ENCODE measurements at regions not wholly inside any gene's neighbourhood (a gene's known extent, or its start where the extent isn't known, plus 50 kb on each side); places are given as distances from the start of the nearest gene placed in this dataset.
A peak's percentile ranks its signal among the peaks of the same experiment; 100 is the strongest.
"Not testable (repeated sequence)": the region's sequence is repeated elsewhere in the genome, so short reads cannot be mapped to it uniquely, and the experiment has no call there.

- no peak overlapping the region for H3K27ac ChIP-seq
Measured at GRCh38 chr14:71563492-71564153, 368.6 kb upstream of the RGS6 start.

GRCh38 chr14:71566276-71566675, 366.0 kb upstream of the RGS6 start:
- ATAC-seq, result no peak
- 0 to 24% methylated on average over 1 to 4 of the region's 4 CpGs for WGBS, 2 donors (ENCODE audit: low coverage in 1 of 2)

More at GRCh38 chr14:71563492-71564153, 368.6 kb upstream of the RGS6 start:
- WGBS, 2 donors (ENCODE audit: low coverage in 1 of 2), result 75 to 89% methylated on average over 2 to 3 of the region's 3 CpGs
- ATAC-seq, result no peak
- Histone ChIP-seq H3K9me3 (no peaks in the 10 kb centered on the region), H3K4me1 (peaks cover 0 to 7% (median 0%) of the 10 kb centered on the region in 3 donors), H3K36me3 (no peaks in the 10 kb centered on the region), H3K4me3 (no peak overlapping the region), H3K27me3 (no peaks in the 10 kb centered on the region)
- no peak for TF ChIP-seq POLR2A (IDR thresholded peaks at IDR 0.05)
- no peak for TF ChIP-seq POLR2AphosphoS5 (IDR thresholded peaks at IDR 0.05)
- no peak for TF ChIP-seq EP300 (IDR thresholded peaks at IDR 0.05)
- no peak for TF ChIP-seq CTCF (IDR thresholded peaks at IDR 0.05)

GRCh38 chr14:71567499-71568133, 364.6 kb upstream of the RGS6 start:
- not testable (repeated sequence) for H3K27ac ChIP-seq, ATAC-seq, H3K4me1 ChIP-seq, H3K36me3 ChIP-seq, H3K27me3 ChIP-seq, H3K4me3 ChIP-seq, H3K9me3 ChIP-seq
- WGBS, 2 donors (ENCODE audit: low coverage in 1 of 2), result 94% methylated on average over 2 of the region's 2 CpGs; no CpG with 5 or more reads in 1 of the 2 donors

More at GRCh38 chr14:71566276-71566675, 366.0 kb upstream of the RGS6 start:
- Histone ChIP-seq H3K9me3 (no peaks in the 10 kb centered on the region), H3K27me3 (no peaks in the 10 kb centered on the region), H3K4me3 (no peak overlapping the region), H3K4me1 (peaks cover 0 to 7% (median 0%) of the 10 kb centered on the region in 3 donors), H3K27ac (no peak overlapping the region), H3K36me3 (no peaks in the 10 kb centered on the region)
- TF ChIP-seq POLR2AphosphoS5 (IDR thresholded peaks at IDR 0.05), result no peak
- no peak for TF ChIP-seq EP300 (IDR thresholded peaks at IDR 0.05)
- TF ChIP-seq CTCF (IDR thresholded peaks at IDR 0.05), result no peak
- TF ChIP-seq POLR2A (IDR thresholded peaks at IDR 0.05), result no peak

GRCh38 chr14:71574976-71575375, 357.3 kb upstream of the RGS6 start:
- H3K36me3 ChIP-seq, result no peaks in the 10 kb centered on the region
- no peaks in the 10 kb centered on the region for H3K9me3 ChIP-seq
- ATAC-seq, result no peak
- no peak overlapping the region for H3K27ac ChIP-seq
- WGBS, 2 donors (ENCODE audit: low coverage in 1 of 2), result 11 to 26% methylated on average over 2 of the region's 2 CpGs
- H3K27me3 ChIP-seq, result no peaks in the 10 kb centered on the region
- TF ChIP-seq POLR2AphosphoS5 (IDR thresholded peaks at IDR 0.05) (peak; percentile 48), CTCF (IDR thresholded peaks at IDR 0.05) (no peak)
- H3K4me3 ChIP-seq, result no peak overlapping the region
- peaks cover 0 to 27% (median 14%) of the 10 kb centered on the region in 3 donors for H3K4me1 ChIP-seq

GRCh38 chr14:71576472-71576871, 355.8 kb upstream of the RGS6 start:
- H3K4me1 ChIP-seq, result peaks cover 0 to 27% (median 14%) of the 10 kb centered on the region in 3 donors
- TF ChIP-seq POLR2AphosphoS5 (IDR thresholded peaks at IDR 0.05) (no peak), POLR2A (IDR thresholded peaks at IDR 0.05) (no peak), CTCF (IDR thresholded peaks at IDR 0.05) (no peak), EP300 (IDR thresholded peaks at IDR 0.05) (no peak)
- 91% methylated on average over 2 of the region's 2 CpGs; no CpG with 5 or more reads in 1 of the 2 donors for WGBS, 2 donors (ENCODE audit: low coverage in 1 of 2)
- H3K27me3 ChIP-seq, result no peaks in the 10 kb centered on the region
- H3K36me3 ChIP-seq, result no peaks in the 10 kb centered on the region
- H3K4me3 ChIP-seq, result no peak overlapping the region
- H3K9me3 ChIP-seq, result no peaks in the 10 kb centered on the region
- no peak overlapping the region for H3K27ac ChIP-seq
- no peak for ATAC-seq
